ENCODE measurements at regions not wholly inside any gene's neighbourhood (a gene's known extent, or its start where the extent isn't known, plus 50 kb on each side); places are given as distances from the start of the nearest gene placed in this dataset.

DNA sequence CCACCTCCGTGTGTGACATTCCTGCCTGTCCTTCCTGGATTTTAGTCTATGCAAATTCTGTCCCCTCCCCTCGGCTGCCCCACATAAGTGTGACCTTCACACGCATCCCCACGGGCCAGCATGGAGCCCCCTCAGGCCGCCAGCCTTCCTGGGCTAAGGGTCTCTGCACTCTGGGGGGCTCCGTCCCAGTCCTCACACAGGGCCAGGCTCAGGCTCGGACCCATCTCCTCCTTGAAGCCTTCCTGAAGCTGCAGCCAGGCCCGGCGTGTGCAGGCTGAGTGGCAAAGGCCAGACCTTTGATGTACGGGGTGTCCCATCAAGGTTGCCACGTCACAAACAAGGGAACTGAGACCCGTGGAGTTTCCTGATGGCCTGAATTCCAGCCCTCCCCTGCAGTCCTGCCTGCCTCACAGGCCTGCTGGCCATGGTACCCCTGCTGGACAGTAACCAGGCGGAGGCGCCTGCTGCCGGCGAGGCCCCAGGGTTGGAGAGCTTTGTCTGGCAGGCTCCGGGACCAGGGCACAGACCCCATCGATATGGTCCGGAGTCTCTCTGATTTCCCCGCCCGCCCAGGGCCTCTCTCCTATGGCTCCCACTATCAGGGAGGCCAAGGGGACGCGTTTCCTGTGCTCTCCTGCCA, 791.7 kb downstream of the BRD1 start:
- no peak for DNase-seq (ENCODE audit: low read depth)
- no peak for TF ChIP-seq CTCF (IDR thresholded peaks at IDR 0.05; ENCODE audit: low read depth, low read length, missing control alignments)
- no peak overlapping the region for H3K4me3 ChIP-seq (ENCODE audit: low read depth, low read length)

DNA sequence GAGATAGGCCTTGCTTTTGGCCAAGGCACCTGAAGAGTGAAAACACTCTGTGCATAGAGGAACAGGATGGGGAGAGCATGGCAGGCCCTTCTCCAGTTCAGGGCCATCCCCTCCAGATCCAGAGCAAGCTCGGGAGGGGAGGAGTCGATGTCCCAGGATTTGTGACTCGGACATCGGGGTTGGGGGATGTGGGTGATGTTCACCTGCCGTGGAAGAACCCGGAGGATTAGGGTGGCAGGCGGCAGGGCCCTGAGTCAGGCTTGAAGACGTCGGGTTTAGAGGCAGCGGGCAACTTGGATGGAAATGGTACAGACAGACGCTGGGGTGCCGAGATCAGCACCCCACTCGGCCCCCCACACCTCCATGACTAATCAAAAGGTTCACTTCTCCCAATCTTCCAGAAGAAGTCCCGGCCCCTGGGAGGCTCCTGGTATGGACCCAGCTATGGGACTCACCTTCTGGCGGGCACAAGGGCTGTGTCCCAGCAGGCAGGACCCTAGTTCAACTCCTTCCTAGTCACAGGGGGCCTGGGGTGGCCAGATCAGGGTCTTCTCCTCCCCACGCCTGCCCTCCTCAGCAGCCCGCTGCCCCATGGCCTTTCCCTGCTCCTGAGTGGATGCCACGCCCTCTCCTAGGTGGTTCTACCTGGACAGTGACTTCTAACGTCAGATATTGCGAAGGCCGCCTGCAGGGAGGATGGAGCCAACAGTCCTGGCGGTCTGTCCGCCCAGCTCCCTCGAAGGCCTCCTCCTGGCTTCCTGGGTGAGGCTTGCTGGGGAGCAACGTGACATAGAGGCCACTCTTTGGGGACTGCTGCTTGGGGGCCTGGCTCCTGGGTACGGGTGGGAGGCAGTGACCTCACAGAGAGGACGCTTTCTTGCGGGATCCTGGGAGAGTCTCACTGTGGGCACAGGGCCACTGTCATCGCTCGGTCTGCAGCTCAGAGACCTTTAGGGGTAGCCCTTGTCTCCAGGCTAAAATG, 792.5 kb downstream of the BRD1 start:
- no peak for TF ChIP-seq CTCF (IDR thresholded peaks at IDR 0.05; ENCODE audit: low read depth, low read length, missing control alignments)
- no peak for DNase-seq (ENCODE audit: low read depth)
- no peak overlapping the region for H3K4me3 ChIP-seq (ENCODE audit: low read depth, low read length)

- TF ChIP-seq CTCF (IDR thresholded peaks at IDR 0.05; ENCODE audit: low read depth, low read length, missing control alignments) = no peak
- H3K4me3 ChIP-seq (ENCODE audit: low read depth, low read length) = no peak overlapping the region
- no peak for DNase-seq (ENCODE audit: low read depth)
Observed at GRCh38 chr22:49033616-49034015, 794.1 kb downstream of the BRD1 start.

DNA sequence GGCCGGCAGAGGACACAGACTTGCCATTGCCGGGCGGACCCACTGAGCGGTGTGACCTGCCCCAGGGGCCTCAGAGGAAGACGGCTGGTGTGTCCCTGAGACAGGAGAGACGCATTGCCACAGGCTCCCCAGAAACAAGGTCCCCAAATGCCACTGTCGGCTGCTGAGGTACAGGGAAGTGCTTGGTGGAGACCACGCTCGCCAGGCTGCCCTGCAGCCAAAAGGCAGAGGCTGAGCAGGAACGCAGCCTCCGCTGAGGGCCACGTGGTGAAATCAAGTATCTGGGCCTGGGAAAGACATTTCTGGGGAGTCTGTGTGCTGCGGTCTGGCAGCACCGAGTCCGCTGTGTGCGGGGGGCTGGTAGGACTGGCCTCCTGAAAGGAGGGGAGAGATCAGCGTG, 794.9 kb downstream of the BRD1 start:
- no peak for TF ChIP-seq CTCF (IDR thresholded peaks at IDR 0.05; ENCODE audit: low read depth, low read length, missing control alignments)
- DNase-seq (ENCODE audit: low read depth) = no peak
- H3K4me3 ChIP-seq (ENCODE audit: low read depth, low read length) = no peak overlapping the region

DNA sequence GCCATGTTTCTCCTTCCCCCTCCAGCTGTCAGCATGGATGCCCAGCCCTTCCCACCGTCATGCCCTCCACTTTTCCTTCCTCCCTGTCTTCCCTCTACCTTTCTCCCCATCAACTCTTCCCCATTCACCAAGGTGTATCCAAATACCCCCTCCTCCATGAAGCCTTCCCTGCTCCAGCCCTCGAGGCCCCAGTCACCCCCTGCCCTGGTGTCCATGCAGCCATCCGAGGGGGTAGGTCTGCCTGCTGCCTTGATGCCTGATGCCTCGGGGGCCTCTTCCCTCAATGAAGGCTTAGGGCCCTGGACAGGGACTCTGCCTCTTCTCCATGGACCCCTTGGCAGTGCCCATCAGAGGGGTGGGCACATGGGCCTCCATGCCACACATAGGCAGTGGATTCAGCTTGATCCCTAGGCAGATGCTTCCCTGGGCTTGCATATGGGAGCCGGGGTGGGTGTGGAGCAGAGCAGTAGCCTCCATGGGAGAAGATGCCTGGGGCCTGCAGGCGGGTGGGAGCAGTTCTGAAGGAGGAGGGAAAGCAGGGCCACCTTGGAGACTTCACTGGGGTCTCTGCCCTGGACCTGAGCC, 795.8 kb downstream of the BRD1 start:
- TF ChIP-seq CTCF (IDR thresholded peaks at IDR 0.05; ENCODE audit: low read depth, low read length, missing control alignments) = no peak
- H3K4me3 ChIP-seq (ENCODE audit: low read depth, low read length) = no peak overlapping the region
- DNase-seq (ENCODE audit: low read depth) = no peak

DNA sequence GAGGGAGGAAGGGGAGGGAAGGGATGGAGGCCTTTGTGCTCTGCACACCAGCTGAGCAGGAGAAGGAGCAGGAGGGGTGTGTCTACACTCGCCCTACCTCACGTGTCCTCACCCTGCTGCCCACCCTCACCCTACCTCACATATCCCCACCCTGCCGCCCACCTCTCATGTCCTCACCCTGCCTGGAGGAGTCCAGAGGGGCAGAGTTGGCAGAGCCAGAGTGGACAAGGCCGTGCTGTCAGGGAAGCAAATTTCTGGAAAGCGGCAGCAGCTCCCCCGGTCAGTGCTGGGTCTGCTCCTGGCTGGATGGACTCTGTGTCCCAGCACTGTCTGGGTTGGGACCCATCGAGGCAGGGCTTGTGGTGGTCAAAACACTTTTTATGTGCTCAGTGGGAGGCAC, 799.6 kb downstream of the BRD1 start:
- no peak for TF ChIP-seq CTCF (IDR thresholded peaks at IDR 0.05; ENCODE audit: low read depth, low read length, missing control alignments)
- no peak overlapping the region for H3K4me3 ChIP-seq (ENCODE audit: low read depth, low read length)
- no peak for DNase-seq (ENCODE audit: low read depth)
